ENCODE measurements at regions not wholly inside any gene's neighbourhood (a gene's known extent, or its start where the extent isn't known, plus 50 kb on each side); places are given as distances from the start of the nearest gene placed in this dataset.
A peak's percentile ranks its signal among the peaks of the same experiment; 100 is the strongest.
"Not testable (repeated sequence)": the region's sequence is repeated elsewhere in the genome, so short reads cannot be mapped to it uniquely, and the experiment has no call there.

- DNase-seq (ENCODE audit: low spot score) = no peak
These were observed 229.7 kb upstream of the SLC35G4 start for GRCh38 chr18:11379660-11380059.

DNA sequence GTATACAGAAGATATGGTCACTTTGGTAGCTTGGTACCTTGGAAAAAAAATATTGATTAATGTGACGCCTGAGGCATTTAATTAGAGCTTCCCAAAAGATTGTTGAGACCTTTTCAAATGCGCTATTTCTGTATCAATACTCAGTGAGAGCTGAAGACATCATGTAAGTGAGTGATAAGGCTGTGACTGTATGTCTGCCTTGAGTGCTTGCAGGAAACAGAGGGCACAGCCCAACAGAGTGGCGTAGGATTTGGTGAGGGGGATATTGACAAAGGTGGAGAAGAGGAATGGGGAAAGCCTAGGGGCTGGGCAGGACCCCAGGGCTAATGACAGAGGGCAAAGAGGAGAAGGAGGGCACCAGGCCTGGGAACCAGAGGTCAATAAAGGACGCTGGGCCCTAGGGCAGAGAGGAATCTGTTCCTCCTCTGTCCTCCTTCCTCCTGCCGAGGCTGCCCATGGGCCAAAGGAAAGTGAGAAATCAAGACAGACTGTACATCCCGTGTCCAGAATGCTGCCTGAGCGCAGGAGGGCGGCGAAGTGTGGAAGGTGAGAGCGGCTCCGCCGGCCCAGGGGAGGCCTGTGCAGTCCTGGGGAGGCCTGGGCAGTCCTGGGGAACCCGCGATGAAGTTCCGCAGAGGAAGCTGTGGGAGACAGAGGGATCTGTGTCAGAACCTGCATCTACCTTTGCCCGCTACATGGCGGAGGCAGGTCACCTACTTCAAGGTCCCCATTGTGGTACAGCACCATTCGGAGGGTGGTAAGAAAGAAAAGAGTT is 228.6 kb upstream of the PIEZO2 start:
- no peak for DNase-seq (ENCODE audit: low spot score)

- no peak for DNase-seq (ENCODE audit: low spot score)
These were observed 222.8 kb upstream of the PIEZO2 start for GRCh38 chr18:11372163-11372562.

DNA sequence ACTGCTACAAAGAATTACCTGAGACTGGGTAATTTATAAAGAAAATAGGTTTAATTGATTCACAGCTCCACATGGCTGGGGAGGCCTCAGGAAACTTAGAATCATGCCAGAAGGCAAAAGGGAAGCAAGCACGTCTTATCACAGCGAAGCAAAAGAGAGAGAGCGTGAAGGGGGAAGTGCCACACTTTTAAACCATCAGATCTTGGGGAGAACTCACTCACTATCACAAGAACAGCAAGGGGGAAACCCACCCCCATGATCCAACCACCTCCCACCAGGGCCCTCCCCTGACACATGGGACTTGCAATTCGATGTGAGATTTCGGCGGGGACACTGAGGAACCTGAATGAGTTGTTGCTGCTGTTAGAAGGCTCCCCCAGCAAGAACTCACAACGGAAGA is 220.2 kb upstream of the PIEZO2 start:
- DNase-seq (ENCODE audit: low spot score) = no peak

DNA sequence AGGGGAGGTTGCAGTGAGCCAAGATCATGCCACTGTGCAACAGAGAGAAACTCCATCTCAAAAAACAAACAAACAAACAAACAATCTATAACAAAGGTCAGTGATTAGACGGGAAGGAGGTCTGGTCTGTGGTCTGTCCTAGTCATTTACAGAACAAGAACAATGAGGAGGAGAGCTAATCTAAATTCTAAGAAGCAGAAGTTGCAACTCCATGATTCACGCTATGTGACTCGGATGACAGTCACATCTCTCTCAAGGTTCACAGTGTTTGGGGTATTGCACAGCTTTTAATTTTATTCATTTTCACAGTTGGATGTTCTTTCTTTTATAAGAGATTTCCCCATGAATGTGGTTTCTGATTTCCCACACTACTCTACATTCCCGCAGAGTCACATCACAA is 218.7 kb upstream of the PIEZO2 start:
- DNase-seq (ENCODE audit: low spot score) = peak; percentile 3

DNA sequence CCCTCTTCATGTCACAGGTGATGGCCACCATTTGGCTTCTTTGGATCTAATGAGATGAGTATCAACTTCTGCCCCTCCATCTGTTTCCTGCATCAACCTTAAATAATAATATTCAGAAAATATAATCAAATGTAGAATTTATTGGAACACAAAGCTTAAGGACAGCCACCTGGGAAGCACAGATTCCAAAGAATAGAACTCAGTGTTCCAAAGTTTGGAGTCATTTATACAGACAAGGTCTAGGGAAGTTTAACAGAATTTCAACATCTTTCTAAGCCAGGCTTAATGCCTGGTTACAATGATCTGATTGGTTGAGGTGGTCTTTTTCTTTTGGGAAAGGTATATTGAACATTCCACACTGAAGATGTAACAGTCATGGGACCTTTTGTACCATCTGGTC is 218.0 kb upstream of the PIEZO2 start:
- DNase-seq (ENCODE audit: low spot score) = no peak

DNA sequence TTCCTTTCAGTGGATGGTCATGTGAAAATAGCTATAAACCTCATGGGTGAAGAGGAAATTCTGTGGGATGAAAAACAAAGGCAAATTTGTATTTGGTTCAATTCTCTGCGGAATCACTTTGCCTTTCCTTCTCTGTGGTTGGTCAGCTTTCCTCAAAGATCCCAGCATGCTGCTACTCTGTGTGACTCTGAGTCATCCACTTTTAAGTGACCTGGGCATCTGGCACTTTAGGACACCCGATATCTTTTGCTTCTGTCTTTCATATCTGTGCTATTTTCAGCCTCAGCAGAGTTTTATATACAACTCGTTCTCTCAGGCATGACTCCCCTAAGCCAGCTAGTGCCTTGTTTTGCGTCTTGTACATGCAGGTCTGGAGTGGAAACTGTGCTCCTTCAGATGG is 217.0 kb upstream of the PIEZO2 start:
- DNase-seq (ENCODE audit: low spot score) = no peak

- DNase-seq (ENCODE audit: low spot score) = no peak
These were observed 213.5 kb upstream of the PIEZO2 start for GRCh38 chr18:11362856-11363255.

DNA sequence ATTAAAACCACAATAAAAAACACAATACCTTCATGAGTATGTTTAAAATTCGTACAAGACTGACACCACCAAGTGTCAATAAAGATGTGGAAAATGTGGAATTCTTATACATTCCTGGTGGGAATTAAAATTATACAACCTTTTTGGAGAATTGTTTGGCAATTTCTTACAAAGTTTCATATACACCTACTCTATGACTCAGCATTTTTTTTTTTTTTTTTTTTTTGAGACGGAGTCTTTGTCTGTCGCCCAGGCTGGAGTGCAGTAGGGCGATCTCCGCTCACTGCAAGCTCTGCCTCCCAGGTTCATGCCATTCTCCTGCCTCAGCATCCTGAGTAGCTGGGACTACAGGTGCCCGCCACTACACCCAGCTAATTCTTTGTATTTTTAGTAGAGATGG is 212.5 kb upstream of the PIEZO2 start:
- not testable (repeated sequence) for DNase-seq (ENCODE audit: low spot score)

DNA sequence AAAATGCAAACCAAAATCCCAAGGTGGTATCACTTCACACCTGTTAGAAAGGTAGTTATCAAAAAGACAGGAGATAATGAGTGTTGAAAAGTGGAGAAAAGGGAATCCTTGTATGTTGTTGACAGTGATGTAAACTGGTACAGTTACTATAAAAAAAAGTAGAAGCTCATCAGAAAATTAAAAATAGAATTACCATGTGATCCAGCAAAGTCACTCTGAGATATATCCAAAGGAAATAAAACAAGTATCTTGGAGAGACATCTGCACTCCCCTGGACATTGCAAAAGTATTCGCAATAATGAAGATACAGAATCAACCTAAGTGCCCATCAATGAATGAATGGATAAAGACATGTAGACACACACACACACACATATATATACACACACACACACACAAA is 208.3 kb upstream of the PIEZO2 start:
- no peak for DNase-seq (ENCODE audit: low spot score)

- DNase-seq (ENCODE audit: low spot score) = not testable (repeated sequence)
These were observed 195.2 kb upstream of the PIEZO2 start for GRCh38 chr18:11344576-11344975.

GRCh38 chr18:11343096-11343495 is 193.7 kb upstream of the PIEZO2 start:
- no peak for DNase-seq (ENCODE audit: low spot score)

DNA sequence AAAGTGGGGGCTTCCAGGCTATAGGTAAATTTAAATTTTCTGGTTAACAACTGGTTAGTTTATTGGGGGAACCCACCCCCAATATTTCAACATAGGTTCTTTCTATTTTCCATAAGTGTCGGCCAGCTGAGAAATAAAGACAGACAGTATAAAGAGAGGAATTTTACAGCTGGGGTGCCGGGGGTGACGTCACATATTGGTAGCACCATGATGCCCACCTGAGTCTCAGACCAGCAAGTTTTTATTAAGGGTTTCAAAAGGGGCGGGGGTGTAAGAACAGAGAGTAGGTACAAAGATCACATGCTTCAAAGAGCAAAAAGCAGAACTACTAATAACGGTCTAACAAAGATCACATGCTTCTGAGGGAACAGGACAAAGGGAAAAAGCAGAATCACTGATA is 192.7 kb upstream of the PIEZO2 start:
- not testable (repeated sequence) for DNase-seq (ENCODE audit: low spot score)

DNA sequence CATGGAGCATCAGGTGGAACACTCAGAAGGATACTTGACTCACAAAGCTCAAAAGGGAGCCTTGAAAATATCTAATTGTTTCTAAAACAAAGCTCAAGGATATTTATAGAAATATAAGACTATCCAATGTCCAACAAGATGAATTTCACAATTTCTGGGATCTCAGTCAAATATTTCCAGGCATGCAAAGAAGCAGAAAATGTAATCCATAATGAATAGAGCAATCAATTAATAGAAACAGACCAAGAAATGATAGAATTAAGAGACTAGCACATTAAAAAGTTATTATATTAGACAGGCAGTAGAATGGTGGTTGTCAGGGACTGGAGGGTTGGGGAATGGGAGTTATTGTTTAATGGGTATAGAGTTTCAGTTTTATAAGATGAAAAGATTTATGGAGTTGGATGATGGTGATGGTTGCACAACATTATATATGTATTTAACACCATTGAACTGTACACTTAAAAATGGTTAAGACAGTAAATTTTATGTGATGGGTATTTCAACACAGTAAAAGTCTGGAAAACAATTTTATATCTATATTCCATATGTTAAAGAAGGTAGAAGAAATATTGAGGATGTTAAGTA is 189.9 kb upstream of the PIEZO2 start:
- DNase-seq (ENCODE audit: low spot score) = no peak

DNA sequence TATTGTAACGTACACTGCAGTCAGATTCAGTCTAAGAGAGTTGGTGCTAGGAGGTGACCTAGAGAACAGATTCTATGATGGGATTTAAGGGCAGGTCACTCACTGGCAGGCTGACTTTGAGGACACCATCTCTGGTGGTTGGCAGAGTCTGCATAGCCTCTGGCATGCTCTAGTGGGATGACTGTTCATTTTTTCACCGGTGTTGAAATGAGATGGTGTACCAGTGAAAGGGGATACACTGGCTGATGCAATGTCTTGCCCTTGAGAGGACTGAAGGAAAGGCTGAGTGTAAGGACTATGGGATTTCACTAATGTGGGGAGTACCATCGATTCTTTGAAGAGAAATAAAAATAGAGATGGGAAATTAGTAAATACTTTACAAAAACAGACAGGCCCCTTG is 186.9 kb upstream of the PIEZO2 start:
- no peak for DNase-seq (ENCODE audit: low spot score)

- DNase-seq (ENCODE audit: low spot score) = no peak
These were observed 178.1 kb upstream of the PIEZO2 start for GRCh38 chr18:11327391-11328009.

- peak; percentile 46 for DNase-seq (ENCODE audit: low spot score)
These were observed 175.8 kb upstream of the PIEZO2 start for GRCh38 chr18:11324956-11325882.

DNA sequence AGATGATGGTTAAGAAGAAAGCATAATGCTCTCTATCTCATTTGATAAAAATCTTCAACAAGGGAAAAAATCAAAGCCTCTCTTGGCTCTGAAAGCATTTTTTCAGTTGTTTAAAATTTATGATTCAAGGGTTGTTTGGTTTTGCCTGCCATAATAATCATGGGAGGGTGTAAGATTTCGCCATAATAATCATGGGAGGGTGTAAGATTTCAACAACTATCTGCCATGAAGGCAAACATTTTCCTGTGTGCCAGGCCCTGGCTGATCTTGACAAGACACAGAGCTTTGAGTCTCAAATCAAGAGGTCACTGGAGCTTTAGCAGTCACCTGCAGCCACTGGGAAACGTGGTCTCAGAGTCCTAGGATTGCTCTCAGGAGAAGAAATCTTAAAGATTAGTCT is 175.1 kb upstream of the PIEZO2 start:
- DNase-seq (ENCODE audit: low spot score) = no peak

DNA sequence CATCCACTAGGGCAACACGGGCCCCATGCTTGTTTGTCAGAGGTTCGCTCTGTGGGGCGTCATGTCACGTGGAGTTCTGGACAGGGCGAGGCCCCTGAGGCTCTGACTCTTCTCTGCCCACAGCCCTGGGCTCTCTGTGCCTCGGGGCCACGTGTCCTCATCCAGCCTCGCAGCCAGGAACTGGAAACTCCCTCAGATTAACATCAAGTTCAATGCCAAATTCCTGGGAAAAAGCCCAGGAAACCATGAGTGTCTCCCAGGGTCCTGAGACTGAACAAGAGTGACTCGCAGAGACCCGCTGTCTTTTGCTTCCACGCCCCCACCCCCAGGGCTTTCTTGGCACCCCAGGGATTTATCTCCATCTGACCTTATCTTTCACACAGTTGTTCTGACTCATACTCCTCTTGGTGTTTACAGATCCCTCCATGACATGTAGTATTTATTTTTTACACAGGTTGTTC is 174.0 kb upstream of the PIEZO2 start:
- DNase-seq (ENCODE audit: low spot score) = peak; percentile 64

- DNase-seq (ENCODE audit: low spot score) = no peak
These were observed 173.3 kb upstream of the PIEZO2 start for GRCh38 chr18:11322716-11323115.

DNA sequence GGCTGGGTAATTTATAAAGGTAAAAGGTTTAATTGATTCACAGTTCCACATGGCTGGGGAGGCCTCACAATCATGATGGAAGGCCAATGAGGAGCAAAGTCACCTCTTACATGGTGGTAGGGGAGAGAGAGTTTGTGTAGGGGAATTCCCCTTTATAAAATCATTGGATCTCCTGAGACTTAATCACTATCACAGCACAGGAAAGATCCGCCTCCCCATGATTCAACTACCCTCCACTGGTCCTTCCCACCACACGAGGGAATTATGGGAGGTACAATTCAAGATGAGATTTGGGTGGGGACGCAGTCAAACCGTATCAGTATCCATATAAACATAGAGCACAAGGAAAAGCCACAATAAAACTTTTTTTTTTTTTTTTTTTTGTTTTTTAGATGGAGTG is 172.6 kb upstream of the PIEZO2 start:
- DNase-seq (ENCODE audit: low spot score) = peak; percentile 19

- DNase-seq (ENCODE audit: low spot score) = peak; percentile 30
These were observed 171.6 kb upstream of the PIEZO2 start for GRCh38 chr18:11320986-11321385.
